HEK293T (cell line): ENCODE measurements at regions not wholly inside any gene's neighbourhood (a gene's known extent, or its start where the extent isn't known, plus 50 kb on each side); places are given as distances from the start of the nearest gene placed in this dataset.

Source experiments
- ARNT ChIP-seq: fragments of 450-650 bp; IDR thresholded peaks from 2 replicates; pipeline ENCODE4 v1.6.1; 2017; ENCODE audit warnings: mild to moderate bottlenecking
- HDGF ChIP-seq: fragments of 450-650 bp; IDR thresholded peaks from 2 replicates; pipeline ENCODE4 v1.6.1; 2017; ENCODE audit warnings: antibody characterized with exemption, borderline replicate concordance
- NFRKB ChIP-seq: fragments of 450-650 bp; IDR thresholded peaks from 2 replicates; pipeline ENCODE4 v1.6.1; 2016; ENCODE audit warnings: mild to moderate bottlenecking, moderate library complexity
- SP1 ChIP-seq: fragments of 450-650 bp; IDR thresholded peaks from 2 replicates; pipeline ENCODE4 v1.6.1; 2017

DNA sequence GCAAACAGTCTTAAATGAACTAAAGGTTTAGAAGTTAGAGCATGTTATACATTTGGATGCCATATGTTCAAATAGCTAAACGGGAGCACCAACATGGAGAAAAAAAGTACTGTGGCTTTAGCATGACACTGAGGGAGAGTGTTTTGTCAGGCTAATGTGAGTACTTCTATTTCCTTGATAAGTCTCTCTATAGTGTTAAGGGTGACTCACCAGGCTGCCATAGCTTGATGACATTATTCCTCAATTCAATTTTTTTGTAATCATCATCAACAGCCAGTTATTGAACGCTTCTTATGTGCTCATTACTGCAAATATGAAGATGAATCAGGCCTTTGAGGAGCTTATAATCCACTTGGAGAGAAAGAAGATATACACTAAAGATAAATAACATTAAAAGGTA is 211.4 kb upstream of the GPR101 start:
- no peak for TF ChIP-seq HDGF
- TF ChIP-seq NFRKB, result no peak
- no peak for TF ChIP-seq SP1
- no peak for TF ChIP-seq ARNT
